T-helper 17 cell (primary cell): ENCODE measurements at regions not wholly inside any gene's neighbourhood (a gene's known extent, or its start where the extent isn't known, plus 50 kb on each side); places are given as distances from the start of the nearest gene placed in this dataset.
"Not testable (repeated sequence)": the region's sequence is repeated elsewhere in the genome, so short reads cannot be mapped to it uniquely, and the experiment has no call there.

Experiments
- ATAC-seq: fragments of 150-1000 bp; cut with Tn5 transposase; 2 replicates; pipeline ENCODE4 v1.10.0; 2021; ENCODE audit warnings: mild to moderate bottlenecking, moderate library complexity
- DNase-seq, 3 donors: peaks; one replicate each; pipeline versions ENCODE4 v3.0.0 to v3.0.0-alpha.2; 2020 to 2021
- H3K9me3 ChIP-seq: one replicate; pipeline ENCODE4 v1.7.0; 2013; ENCODE audit warnings: low read length, mild to moderate bottlenecking; ENCODE audit not compliant: control insufficient read depth, poor library complexity, severe bottlenecking
- H3K27ac Mint-ChIP-seq: one replicate; pipeline ENCODE4 v1.8.0; 2022; ENCODE audit warnings: mild to moderate bottlenecking, moderate library complexity, mixed read lengths
- H3K27me3 Mint-ChIP-seq: one replicate; pipeline ENCODE4 v1.8.0; 2022; ENCODE audit warnings: mixed read lengths
- H3K36me3 Mint-ChIP-seq: one replicate; pipeline ENCODE4 v1.8.0; 2022; ENCODE audit warnings: low read depth, mixed read lengths
- H3K4me1 Mint-ChIP-seq: one replicate; pipeline ENCODE4 v1.8.0; 2022; ENCODE audit warnings: mild to moderate bottlenecking, mixed read lengths
- H3K4me3 Mint-ChIP-seq: one replicate; pipeline ENCODE4 v1.8.0; 2022; ENCODE audit warnings: mild to moderate bottlenecking, moderate library complexity, mixed read lengths

DNA sequence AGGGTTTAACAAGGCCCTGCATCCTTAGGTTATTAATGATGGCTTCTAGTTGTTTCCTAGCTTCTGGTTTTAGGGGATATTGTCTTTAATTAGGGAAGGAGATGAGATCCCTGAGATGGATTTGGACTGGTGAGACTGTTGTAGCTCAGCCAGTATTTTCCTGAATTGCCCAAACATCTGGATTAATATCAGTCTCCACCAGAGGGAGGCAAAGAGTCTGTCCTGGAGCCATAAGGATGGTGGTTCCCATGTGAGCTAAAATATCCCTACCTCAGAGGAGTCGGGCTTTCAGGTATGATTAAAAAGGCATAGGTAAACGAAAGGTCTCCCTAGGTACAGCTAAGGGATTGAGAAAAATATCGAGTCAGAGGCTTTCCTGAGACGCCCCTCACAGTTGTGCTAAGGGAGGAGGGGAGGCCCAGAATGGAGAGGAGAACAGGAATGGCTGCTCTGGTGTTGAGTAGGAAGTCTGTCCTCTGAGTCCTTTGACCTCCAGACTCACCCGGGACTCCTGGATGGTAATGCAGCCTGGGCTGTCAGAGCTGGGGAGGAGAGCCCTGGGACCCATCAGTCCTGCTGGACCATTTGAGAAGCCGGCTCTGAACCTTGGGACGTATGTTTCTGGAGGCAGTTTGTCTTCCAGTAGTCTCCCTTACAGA lies 130.3 kb upstream of the PLGLB1 start:
- not testable (repeated sequence) for H3K27me3 Mint-ChIP-seq, H3K9me3 ChIP-seq, H3K27ac Mint-ChIP-seq, H3K4me3 Mint-ChIP-seq, DNase-seq, H3K36me3 Mint-ChIP-seq, H3K4me1 Mint-ChIP-seq
- ATAC-seq, result peak; percentile 33

DNA sequence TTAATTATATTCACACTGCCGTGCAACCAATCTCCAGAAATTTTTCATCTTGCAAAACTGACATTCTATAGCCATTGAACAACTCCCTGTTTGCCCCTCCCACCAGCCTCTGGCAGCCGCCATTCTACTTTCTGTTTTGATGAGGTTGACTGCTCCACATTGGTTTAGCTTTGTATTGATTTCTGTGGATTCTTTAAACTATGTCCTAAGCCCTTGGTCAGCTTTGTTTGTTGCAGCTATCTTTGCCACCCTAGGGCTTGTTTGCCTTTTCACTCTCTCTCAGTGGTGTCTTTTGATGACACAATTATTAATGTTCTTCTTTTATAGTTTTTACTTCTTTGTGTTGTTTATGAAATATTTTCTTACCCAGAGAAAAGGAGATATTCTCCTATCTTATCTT lies 152.8 kb upstream of the PLGLB1 start:
- not testable (repeated sequence) for H3K36me3 Mint-ChIP-seq, H3K4me1 Mint-ChIP-seq, H3K4me3 Mint-ChIP-seq, H3K9me3 ChIP-seq, ATAC-seq, DNase-seq, H3K27me3 Mint-ChIP-seq, H3K27ac Mint-ChIP-seq

DNA sequence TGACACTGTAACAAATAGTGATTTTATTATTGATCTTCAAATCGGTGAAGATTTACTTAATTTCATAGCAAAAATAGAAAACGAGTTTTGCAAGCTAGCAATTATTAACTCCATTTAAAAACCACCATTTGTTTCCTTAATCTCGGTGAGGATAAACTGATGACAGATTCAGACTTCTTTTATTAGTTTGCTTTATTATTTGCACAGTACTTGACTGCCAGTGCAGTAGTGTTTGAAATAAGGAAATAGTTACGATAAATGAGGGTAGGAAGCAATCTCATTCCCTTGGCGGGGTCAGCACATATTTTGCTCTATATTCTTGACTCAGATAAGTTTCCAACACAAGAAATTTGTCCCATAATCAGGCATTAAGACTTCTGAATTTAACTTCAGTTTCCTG lies 161.7 kb upstream of the PLGLB1 start:
- H3K27me3 Mint-ChIP-seq, H3K4me3 Mint-ChIP-seq, ATAC-seq, H3K27ac Mint-ChIP-seq, H3K36me3 Mint-ChIP-seq, DNase-seq, H3K9me3 ChIP-seq, H3K4me1 Mint-ChIP-seq: not testable (repeated sequence)

DNA sequence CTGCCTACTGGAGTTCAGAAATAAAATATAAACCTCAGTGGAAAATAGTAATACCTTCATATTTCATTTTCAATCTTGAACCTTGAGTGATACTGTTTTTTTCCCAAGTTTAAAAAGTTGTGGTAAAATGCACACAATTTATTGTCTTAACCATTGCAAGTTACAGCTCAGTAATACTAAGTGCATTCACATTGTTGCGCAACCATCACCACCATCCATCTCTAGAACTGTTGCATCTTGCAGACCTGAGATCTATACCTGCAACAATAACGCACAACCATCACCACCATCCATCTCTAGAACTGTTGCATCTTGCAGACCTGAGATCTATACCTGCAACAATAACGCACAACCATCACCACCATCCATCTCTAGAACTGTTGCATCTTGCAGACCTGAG lies 162.6 kb upstream of the PLGLB1 start:
- H3K4me1 Mint-ChIP-seq, H3K27ac Mint-ChIP-seq, H3K27me3 Mint-ChIP-seq, ATAC-seq, H3K36me3 Mint-ChIP-seq, DNase-seq, H3K4me3 Mint-ChIP-seq, H3K9me3 ChIP-seq: not testable (repeated sequence)

DNA sequence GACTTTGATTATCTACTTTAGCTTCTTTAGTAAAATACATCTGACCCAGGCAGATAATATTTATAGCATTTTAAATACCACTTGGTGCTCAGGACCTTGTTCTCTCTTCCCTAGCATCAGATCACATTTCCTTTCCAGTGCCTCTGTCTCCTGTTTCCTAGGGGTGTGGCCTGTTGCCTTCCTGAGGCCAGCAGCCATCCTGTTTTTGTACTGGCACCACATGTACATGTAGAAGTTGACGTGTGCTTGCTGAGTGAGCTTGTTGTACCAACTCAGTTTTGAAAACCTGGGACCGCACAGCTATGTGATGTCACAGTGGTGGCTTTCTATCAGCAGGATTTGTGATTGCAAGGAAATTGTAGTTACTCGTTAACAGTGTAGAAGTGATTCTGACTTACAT lies 167.6 kb upstream of the PLGLB1 start:
- H3K4me3 Mint-ChIP-seq, H3K27ac Mint-ChIP-seq, ATAC-seq, H3K27me3 Mint-ChIP-seq, H3K36me3 Mint-ChIP-seq, H3K4me1 Mint-ChIP-seq, DNase-seq, H3K9me3 ChIP-seq: not testable (repeated sequence)

DNA sequence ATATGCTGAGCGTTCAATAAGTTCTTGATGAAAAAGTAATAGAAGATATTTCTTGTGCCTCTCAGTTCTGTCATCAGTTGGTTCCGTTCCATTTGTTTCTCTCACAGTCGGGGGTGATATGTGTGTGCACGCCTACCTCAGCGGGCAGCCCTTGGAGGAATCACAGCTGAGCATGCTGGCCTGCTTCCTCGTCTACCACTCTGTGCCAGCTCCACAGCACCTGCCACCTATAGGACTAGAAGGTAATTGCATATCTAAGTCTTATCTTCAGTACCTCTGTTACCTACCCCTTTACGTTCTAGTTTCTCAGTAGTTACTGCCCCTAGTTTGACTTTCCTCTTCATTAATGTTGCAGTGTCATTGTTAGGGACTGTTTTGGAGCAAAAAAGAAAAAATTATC lies 171.7 kb upstream of the PLGLB1 start:
- H3K27me3 Mint-ChIP-seq, DNase-seq, H3K4me1 Mint-ChIP-seq, H3K36me3 Mint-ChIP-seq, H3K4me3 Mint-ChIP-seq, H3K9me3 ChIP-seq, H3K27ac Mint-ChIP-seq: not testable (repeated sequence)
- ATAC-seq, result peak; percentile 82

DNA sequence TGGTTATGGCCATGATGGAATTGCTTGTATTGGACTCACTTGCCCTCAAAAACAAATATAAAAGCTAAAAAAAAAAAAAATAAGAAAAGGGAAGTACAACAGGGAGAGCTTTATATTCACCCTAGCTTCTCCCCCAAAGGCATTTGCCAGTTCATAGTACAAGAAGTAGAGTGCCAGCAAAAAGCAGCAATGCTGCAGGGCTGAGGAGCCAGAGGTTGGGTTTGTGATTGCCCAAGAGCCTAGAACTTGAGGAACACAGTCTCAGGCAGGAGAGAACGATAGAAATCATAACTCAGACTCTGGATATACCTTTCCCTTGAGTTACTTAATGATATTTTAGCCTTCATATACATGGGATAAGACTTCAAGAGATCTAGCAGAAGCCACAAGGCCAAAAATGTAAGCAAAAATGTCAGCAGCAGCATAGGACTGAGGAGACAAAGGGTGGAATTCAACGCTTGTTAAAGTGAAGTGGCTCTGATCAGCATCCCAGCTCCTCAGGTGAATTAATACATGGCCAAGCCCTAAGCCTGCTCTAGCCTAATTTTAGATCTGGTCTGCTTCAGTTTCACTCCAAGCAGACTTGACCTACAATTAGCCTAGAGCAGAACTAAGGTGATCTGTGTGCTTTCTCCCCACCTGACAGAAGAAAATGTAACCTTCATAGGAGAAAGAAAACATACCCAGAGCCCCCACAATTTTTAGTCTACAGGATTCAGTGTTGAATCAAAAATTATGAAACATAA lies 172.8 kb upstream of the PLGLB1 start:
- H3K27ac Mint-ChIP-seq, H3K4me3 Mint-ChIP-seq, H3K27me3 Mint-ChIP-seq, H3K4me1 Mint-ChIP-seq, ATAC-seq, H3K9me3 ChIP-seq, DNase-seq, H3K36me3 Mint-ChIP-seq: not testable (repeated sequence)

DNA sequence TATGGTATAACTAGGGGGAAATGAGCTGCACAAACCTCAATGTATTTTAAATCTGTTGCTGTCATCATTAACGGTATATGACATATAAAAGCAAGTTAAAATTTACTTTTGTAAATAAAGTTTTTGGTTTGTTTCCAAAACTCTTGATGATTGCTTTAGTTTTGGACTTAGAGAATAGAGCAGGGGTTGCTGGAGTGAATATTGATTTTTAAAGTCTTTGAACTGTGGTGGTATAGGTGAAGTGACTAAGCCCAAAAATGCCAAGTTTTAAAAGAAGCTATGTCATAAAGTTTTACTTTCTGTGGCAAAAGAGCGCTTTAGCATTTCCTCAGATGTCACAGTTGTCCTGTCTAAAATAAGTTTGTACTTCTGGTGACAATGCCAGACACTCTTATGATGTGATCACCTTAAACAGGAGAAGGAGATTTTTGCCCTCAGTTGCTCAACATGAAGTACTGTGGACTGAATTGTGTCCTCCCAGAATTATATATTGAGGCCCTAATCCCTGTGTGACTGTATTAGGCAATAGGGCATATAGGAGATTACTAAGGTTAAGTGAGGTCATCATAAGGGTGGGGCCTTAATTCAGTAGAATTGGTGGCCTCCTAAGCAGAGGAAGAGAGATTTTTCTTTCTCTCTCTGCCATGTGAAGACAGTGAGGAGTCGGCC lies 175.2 kb upstream of the PLGLB1 start:
- not testable (repeated sequence) for DNase-seq, H3K9me3 ChIP-seq, H3K36me3 Mint-ChIP-seq

DNA sequence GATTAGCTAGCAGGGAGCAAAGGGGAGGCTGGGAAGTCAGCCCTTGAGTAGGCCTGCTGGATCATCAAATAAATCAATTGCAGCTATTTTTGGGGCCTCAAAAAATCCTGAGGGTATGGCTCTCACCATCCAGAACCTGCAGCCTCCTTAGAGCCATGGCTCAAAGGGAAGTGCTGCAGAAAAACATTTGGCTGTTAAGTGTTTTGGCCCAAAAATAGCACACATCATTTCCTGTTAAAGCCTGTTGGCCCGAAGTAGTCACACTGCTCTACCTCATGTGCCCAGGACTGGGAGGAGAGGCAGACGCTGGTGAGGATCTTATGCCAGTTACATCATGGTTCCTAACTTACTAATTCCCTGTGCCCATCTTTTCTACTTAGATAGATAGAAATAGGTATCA lies 176.8 kb upstream of the PLGLB1 start:
- H3K4me3 Mint-ChIP-seq, DNase-seq, H3K36me3 Mint-ChIP-seq, H3K9me3 ChIP-seq, ATAC-seq, H3K27me3 Mint-ChIP-seq, H3K27ac Mint-ChIP-seq, H3K4me1 Mint-ChIP-seq: not testable (repeated sequence)

More for the DNA sequence above, 175.2 kb upstream of the PLGLB1 start:
- not testable (repeated sequence) for H3K27ac Mint-ChIP-seq, ATAC-seq, H3K4me3 Mint-ChIP-seq, H3K27me3 Mint-ChIP-seq, H3K4me1 Mint-ChIP-seq

DNA sequence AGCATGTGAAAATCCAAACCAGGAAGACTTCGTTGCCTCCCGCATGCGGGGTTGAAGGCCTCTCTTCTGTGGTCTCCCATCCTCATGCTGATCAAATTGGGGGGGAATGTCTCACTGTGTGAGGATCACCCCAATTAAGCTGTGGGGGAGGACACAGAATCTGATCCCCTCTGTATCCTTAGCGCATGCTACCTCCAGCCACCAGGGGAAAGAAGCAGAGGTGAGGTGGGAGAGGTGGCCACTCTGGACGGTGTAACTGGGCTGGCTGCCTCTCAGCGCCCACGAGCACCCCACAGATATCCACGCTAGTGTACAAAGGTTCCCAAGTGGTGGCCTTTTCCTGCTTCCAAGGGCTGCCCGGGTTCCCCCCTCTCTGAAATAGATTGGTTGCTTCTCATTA lies 177.6 kb upstream of the PLGLB1 start:
- DNase-seq, H3K27me3 Mint-ChIP-seq, H3K4me1 Mint-ChIP-seq, H3K9me3 ChIP-seq, ATAC-seq, H3K4me3 Mint-ChIP-seq, H3K27ac Mint-ChIP-seq, H3K36me3 Mint-ChIP-seq: not testable (repeated sequence)

DNA sequence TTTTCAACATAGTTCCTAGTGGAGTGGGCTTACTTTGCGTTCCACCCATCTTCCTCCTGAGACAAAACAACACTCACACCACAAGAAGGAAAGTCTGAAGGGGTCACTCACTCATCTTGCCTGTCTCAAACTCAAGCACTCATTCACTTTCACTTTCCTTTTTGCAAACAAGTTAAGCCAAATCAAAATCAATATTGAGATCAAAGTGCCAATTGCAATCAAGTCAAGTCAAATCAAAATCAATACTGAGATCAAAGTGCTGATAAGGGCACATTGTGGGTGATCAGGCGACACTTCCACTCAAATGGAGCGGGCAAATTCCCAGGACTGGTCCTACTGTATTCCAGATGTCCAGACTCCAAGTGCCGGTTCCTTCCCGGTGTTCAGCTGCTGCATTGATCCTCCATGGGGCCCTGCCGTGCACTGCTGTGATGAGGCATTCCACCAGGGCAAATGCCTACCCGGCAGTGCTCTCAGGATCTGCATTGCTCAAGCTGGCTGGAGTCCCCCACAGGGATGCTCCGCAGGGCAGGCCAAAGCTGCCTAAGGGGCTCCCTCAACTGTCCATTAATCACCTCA lies 183.0 kb upstream of the PLGLB1 start:
- not testable (repeated sequence) for ATAC-seq, H3K27me3 Mint-ChIP-seq, H3K4me3 Mint-ChIP-seq, H3K36me3 Mint-ChIP-seq, H3K27ac Mint-ChIP-seq, H3K9me3 ChIP-seq, DNase-seq, H3K4me1 Mint-ChIP-seq

DNA sequence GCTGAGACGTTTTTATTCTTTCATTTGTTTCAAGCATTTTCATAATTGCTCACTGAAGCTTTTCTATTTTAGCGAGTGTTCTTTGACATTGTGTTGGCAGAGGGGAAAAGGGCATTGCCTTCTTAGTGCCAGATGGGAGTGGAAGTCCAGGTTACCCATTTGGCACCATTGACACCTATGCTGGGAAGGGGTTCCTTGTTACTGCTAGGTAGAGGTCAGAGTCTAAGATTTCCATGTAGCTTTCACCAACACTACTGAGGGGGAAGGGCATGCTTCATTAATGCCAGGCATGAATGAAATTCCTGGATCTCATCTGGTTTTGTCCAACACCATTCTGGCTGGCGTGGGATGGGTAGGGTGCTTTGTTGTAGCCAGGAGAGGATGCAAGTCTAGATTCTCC lies 191.3 kb upstream of the PLGLB1 start:
- H3K9me3 ChIP-seq, DNase-seq, H3K27me3 Mint-ChIP-seq, H3K27ac Mint-ChIP-seq, H3K4me1 Mint-ChIP-seq, H3K36me3 Mint-ChIP-seq, ATAC-seq, H3K4me3 Mint-ChIP-seq: not testable (repeated sequence)

DNA sequence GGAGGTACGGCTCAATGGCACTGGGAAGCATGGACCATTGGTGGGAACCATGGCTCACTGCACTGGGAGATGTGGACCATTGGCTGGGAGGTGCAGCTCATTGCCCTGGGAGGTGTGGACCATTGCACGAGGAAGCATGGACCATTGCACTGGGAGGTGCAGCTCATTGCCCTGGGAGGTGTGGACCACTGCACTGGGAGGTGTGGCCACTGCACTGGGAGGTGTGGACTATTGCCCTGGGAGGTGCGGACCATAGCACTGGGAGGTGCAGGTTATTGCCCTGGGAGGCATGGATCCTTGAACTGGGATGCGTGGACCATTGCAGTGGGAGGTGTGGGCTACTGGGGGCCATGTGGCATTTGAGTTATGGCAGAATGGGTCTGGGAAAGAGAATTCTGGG lies 195.4 kb upstream of the PLGLB1 start:
- DNase-seq, H3K4me1 Mint-ChIP-seq, H3K36me3 Mint-ChIP-seq, H3K27me3 Mint-ChIP-seq, H3K4me3 Mint-ChIP-seq, H3K27ac Mint-ChIP-seq, H3K9me3 ChIP-seq, ATAC-seq: not testable (repeated sequence)
